Mesenchymal stem cell (in vitro differentiated cells and primary cell): ENCODE measurements at regions not wholly inside any gene's neighbourhood (a gene's known extent, or its start where the extent isn't known, plus 50 kb on each side); places are given as distances from the start of the nearest gene placed in this dataset.

Experiments
- DNase-seq: peaks from one replicate; pipeline ENCODE4 v3.0.0-alpha.2; 2013
- H2AFZ ChIP-seq: one replicate; pipeline ENCODE4 v1.6.1; 2013; ENCODE audit warnings: low read depth, mild to moderate bottlenecking, control low read depth, inconsistent platforms, low read length, moderate library complexity
- H2AK5ac ChIP-seq: 2 replicates; pipeline ENCODE4 v1.6.1; 2013; ENCODE audit warnings: low read length, moderate library complexity, mild to moderate bottlenecking, inconsistent platforms; ENCODE audit not compliant: severe bottlenecking
- H2BK120ac ChIP-seq: one replicate; pipeline ENCODE4 v1.6.1; 2013; ENCODE audit warnings: low read depth, mild to moderate bottlenecking, inconsistent platforms, low read length, moderate library complexity
- H2BK12ac ChIP-seq, 2 experiments: one replicate each; pipeline ENCODE4 v1.6.1; 2013; ENCODE audit warnings: inconsistent platforms in 2 of 2, low read length in 2 of 2, mild to moderate bottlenecking in 2 of 2, moderate library complexity in 2 of 2, control low read depth in 1 of 2
- H2BK15ac ChIP-seq: one replicate; pipeline ENCODE4 v1.6.1; 2013; ENCODE audit warnings: mild to moderate bottlenecking, low read depth, inconsistent platforms; ENCODE audit not compliant: poor library complexity, severe bottlenecking
- H2BK5ac ChIP-seq: 2 replicates; pipeline ENCODE4 v1.6.1; 2013; ENCODE audit warnings: low read depth, mild to moderate bottlenecking, low read length, control low read depth, inconsistent platforms; ENCODE audit not compliant: poor library complexity, severe bottlenecking
- H3K14ac ChIP-seq, 2 experiments: one replicate each; pipeline ENCODE4 v1.6.1; 2013; ENCODE audit warnings: inconsistent platforms in 2 of 2, low read length in 2 of 2, control low read depth in 1 of 2, mild to moderate bottlenecking in 1 of 2, moderate library complexity in 1 of 2
- H3K18ac ChIP-seq, 2 experiments: one replicate each; pipeline ENCODE4 v1.6.1; 2013; ENCODE audit warnings: inconsistent platforms in 2 of 2, low read length in 2 of 2, control low read depth in 1 of 2, low read depth in 1 of 2, mild to moderate bottlenecking in 1 of 2
- H3K23ac ChIP-seq, 2 experiments: one replicate each; pipeline ENCODE4 v1.6.1; 2013; ENCODE audit warnings: inconsistent platforms in 2 of 2, low read length in 2 of 2, mild to moderate bottlenecking in 2 of 2, moderate library complexity in 2 of 2, control low read depth in 1 of 2
- H3K27ac ChIP-seq: 2 replicates; pipeline ENCODE4 v1.5.1; 2013; ENCODE audit warnings: mild to moderate bottlenecking, moderate library complexity, low read length, control low read depth, inconsistent platforms; ENCODE audit not compliant: poor library complexity, severe bottlenecking
- H3K27me3 ChIP-seq, 2 experiments: 2 replicates each; pipeline versions ENCODE4 v1.6.1 to v1.7.0; 2013; ENCODE audit warnings: low read length in 2 of 2, mild to moderate bottlenecking in 2 of 2, moderate library complexity in 2 of 2, control low read depth in 1 of 2, inconsistent platforms in 1 of 2; ENCODE audit not compliant: control insufficient read depth in 1 of 2, insufficient read depth in 1 of 2
- H3K36me3 ChIP-seq, 2 experiments: 2 replicates each; pipeline versions ENCODE4 v1.6.1 to v1.7.0; 2013; ENCODE audit warnings: low read length in 2 of 2, control low read depth in 1 of 2, inconsistent platforms in 1 of 2, low read depth in 1 of 2, mild to moderate bottlenecking in 1 of 2; ENCODE audit not compliant: insufficient read depth in 2 of 2, control insufficient read depth in 1 of 2
- H3K4ac ChIP-seq, 2 experiments: one replicate each; pipeline ENCODE4 v1.6.1; 2013; ENCODE audit warnings: inconsistent platforms in 2 of 2, low read length in 2 of 2, mild to moderate bottlenecking in 2 of 2, moderate library complexity in 2 of 2, control low read depth in 1 of 2, low read depth in 1 of 2
- H3K4me1 ChIP-seq: 2 replicates; pipeline ENCODE4 v1.6.1; 2013; ENCODE audit warnings: low read depth, low read length, control low read depth; ENCODE audit not compliant: control insufficient read depth, insufficient read depth
- H3K4me2 ChIP-seq: 2 replicates; pipeline ENCODE4 v1.6.1; 2013; ENCODE audit warnings: low read length, mild to moderate bottlenecking, inconsistent platforms; ENCODE audit not compliant: poor library complexity, severe bottlenecking
- H3K4me3 ChIP-seq, 2 experiments: 2 replicates each; pipeline versions ENCODE4 v1.5.1 to v1.7.0; 2013; ENCODE audit warnings: low read length in 2 of 2, mild to moderate bottlenecking in 2 of 2, control low read depth in 1 of 2, low read depth in 1 of 2; ENCODE audit not compliant: insufficient read depth in 1 of 2
- H3K79me1 ChIP-seq: replicated peaks from 2 replicates; pipeline ENCODE4 v1.6.1; 2013; ENCODE audit warnings: mild to moderate bottlenecking, control low read depth, low read length, inconsistent platforms; ENCODE audit not compliant: poor library complexity, severe bottlenecking
- H3K9ac ChIP-seq: 2 replicates; pipeline ENCODE4 v1.7.0; 2013; ENCODE audit warnings: mild to moderate bottlenecking, low read length, moderate library complexity
- H3K9me3 ChIP-seq: 2 replicates; pipeline ENCODE4 v1.7.0; 2013; ENCODE audit warnings: mild to moderate bottlenecking, low read length; ENCODE audit not compliant: control insufficient read depth
- H4K8ac ChIP-seq: one replicate; pipeline ENCODE4 v1.6.1; 2013; ENCODE audit warnings: inconsistent platforms, mild to moderate bottlenecking, low read length, moderate library complexity
- H4K91ac ChIP-seq: one replicate; pipeline ENCODE4 v1.6.1; 2013; ENCODE audit warnings: mild to moderate bottlenecking, low read length, inconsistent platforms
- WGBS: methylation state at CpG from one replicate; pipeline ENCODE4 v1.1.7; 2013; ENCODE audit warnings: mixed read lengths; 5-methylcytosine and 5-hydroxymethylcytosine counted together

- Histone ChIP-seq H4K8ac (no peak overlapping the region), H3K4me2 (no peak overlapping the region), H2BK5ac (no peak overlapping the region), H3K9ac (no peak overlapping the region), H3K36me3 (no peaks in the 10 kb centered on the region), H3K14ac (no peak overlapping the region), H3K4me3 (no peak overlapping the region), H2AFZ (no peak overlapping the region), H4K91ac (no peak overlapping the region), H2BK120ac (no peak overlapping the region), H3K18ac (no peak overlapping the region), H3K27ac (no peak overlapping the region), H3K79me1 (no peaks in the 10 kb centered on the region), H3K27me3 (no peaks in the 10 kb centered on the region), H2AK5ac (no peak overlapping the region), H2BK15ac (no peak overlapping the region), H3K4ac (no peak overlapping the region), H3K23ac (no peak overlapping the region), H3K9me3 (no peaks in the 10 kb centered on the region), H2BK12ac (no peak overlapping the region), H3K4me1 (no peaks in the 10 kb centered on the region)
- WGBS: 97% methylated on average over 2 of the region's 2 CpGs
- no peak for DNase-seq
Measured at GRCh38 chr4:66229885-66230284, 559.6 kb upstream of the EPHA5 start.

DNA sequence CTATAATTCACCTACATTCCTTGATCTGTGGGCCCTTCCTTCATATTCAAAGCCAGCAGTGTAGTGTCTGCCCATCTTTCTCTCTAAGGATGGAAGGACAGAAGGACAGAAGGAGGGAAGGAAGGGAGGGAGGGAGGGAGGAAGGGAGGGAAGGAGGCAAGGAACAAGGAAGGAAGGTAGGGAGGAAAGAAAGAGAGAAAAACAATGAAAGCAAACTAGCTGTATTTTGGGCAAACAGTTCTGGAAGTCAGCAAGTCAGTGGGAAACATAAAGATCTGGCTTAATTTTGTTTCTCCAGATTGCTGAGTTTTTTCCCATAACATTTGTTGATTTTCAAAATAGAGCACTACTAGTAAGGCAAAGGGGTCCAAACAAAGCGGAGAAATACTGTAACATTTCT, 555.2 kb upstream of the EPHA5 start:
- H2BK12ac ChIP-seq: no peak overlapping the region

DNA sequence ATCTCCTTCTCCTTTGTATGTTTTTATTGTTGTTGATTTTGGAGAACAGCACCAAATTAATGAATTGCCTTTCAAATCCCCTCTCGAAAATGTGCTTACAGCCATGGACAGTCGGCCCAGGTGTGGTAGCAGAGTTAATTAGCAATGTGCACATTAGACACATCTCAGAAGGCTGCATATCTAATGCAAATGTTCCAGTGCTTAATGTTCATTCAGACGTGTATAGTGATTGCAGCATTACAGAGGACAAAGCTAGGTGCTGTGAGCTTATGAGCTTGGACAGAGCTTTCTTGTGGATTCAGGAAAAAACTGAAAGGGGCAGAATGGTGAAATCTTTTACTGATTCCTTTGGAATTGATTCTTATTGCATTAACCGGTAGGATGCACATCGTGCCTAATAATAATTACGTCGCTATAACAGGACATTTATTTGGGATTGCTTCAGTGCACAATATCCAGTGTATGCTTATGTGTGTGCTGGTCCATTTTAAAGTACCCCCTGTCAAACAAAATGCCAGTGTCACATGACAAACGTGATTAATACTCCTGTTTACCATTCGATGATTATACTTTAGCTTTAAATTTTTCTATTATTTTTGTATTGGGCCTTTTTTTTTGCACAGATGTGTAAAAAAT, 552.9 kb upstream of the EPHA5 start:
- H3K4ac ChIP-seq: no peak overlapping the region
- H3K79me1 ChIP-seq: no peaks in the 10 kb centered on the region
- H3K23ac ChIP-seq: no peak overlapping the region
- H2BK120ac ChIP-seq: no peak overlapping the region
- H2AK5ac ChIP-seq: no peak overlapping the region
- H3K4me3 ChIP-seq: no peak overlapping the region
- no peak overlapping the region for H2AFZ ChIP-seq
- no peak overlapping the region for H2BK12ac ChIP-seq
- H3K4me1 ChIP-seq: no peaks in the 10 kb centered on the region
- 83% methylated on average over 7 of the region's 9 CpGs for WGBS
- H2BK15ac ChIP-seq: no peak overlapping the region
- H3K18ac ChIP-seq: no peak overlapping the region
- no peaks in the 10 kb centered on the region for H3K36me3 ChIP-seq
- no peak overlapping the region for H4K91ac ChIP-seq
- no peaks in the 10 kb centered on the region for H3K9me3 ChIP-seq
- no peak for DNase-seq
- H3K27me3 ChIP-seq: no peaks in the 10 kb centered on the region
- H2BK5ac ChIP-seq: no peak overlapping the region
- H3K9ac ChIP-seq: no peak overlapping the region
- no peak overlapping the region for H4K8ac ChIP-seq
- no peak overlapping the region for H3K4me2 ChIP-seq
- no peak overlapping the region for H3K14ac ChIP-seq
- no peak overlapping the region for H3K27ac ChIP-seq

More for the DNA sequence above, 555.2 kb upstream of the EPHA5 start:
- no peak overlapping the region for H3K18ac ChIP-seq
- H3K23ac ChIP-seq: no peak overlapping the region
- no peaks in the 10 kb centered on the region for H3K79me1 ChIP-seq
- no peak overlapping the region for H4K8ac ChIP-seq
- H2AK5ac ChIP-seq: no peak overlapping the region
- no peak overlapping the region for H2BK120ac ChIP-seq
- no CpG with 5 or more reads among the region's 1 CpG for WGBS
- H3K36me3 ChIP-seq: no peaks in the 10 kb centered on the region
- no peak overlapping the region for H3K4ac ChIP-seq
- no peaks in the 10 kb centered on the region for H3K27me3 ChIP-seq
- no peak overlapping the region for H2AFZ ChIP-seq
- no peaks in the 10 kb centered on the region for H3K4me1 ChIP-seq
- no peak overlapping the region for H2BK15ac ChIP-seq
- H2BK5ac ChIP-seq: no peak overlapping the region
- H3K14ac ChIP-seq: no peak overlapping the region
- no peak overlapping the region for H3K9ac ChIP-seq
- H3K4me3 ChIP-seq: no peak overlapping the region
- no peak overlapping the region for H3K27ac ChIP-seq
- H3K9me3 ChIP-seq: no peaks in the 10 kb centered on the region
- no peak overlapping the region for H3K4me2 ChIP-seq
- H4K91ac ChIP-seq: no peak overlapping the region
- no peak for DNase-seq

- H3K4me1 ChIP-seq: no peaks in the 10 kb centered on the region
- H2BK15ac ChIP-seq: no peak overlapping the region
- DNase-seq: no peak
- H2AK5ac ChIP-seq: no peak overlapping the region
- no peaks in the 10 kb centered on the region for H3K36me3 ChIP-seq
- no peak overlapping the region for H3K4ac ChIP-seq
- no peak overlapping the region for H2BK120ac ChIP-seq
- H3K27ac ChIP-seq: no peak overlapping the region
- H4K8ac ChIP-seq: no peak overlapping the region
- H3K14ac ChIP-seq: no peak overlapping the region
- no peaks in the 10 kb centered on the region for H3K27me3 ChIP-seq
- H3K23ac ChIP-seq: no peak overlapping the region
- 100% methylated on average over 1 of the region's 2 CpGs for WGBS
- peaks cover 6% of the 10 kb centered on the region for H3K9me3 ChIP-seq
- H3K4me3 ChIP-seq: no peak overlapping the region
- no peak overlapping the region for H3K18ac ChIP-seq
- H3K9ac ChIP-seq: no peak overlapping the region
- H3K79me1 ChIP-seq: no peaks in the 10 kb centered on the region
- no peak overlapping the region for H2AFZ ChIP-seq
- H4K91ac ChIP-seq: no peak overlapping the region
- no peak overlapping the region for H3K4me2 ChIP-seq
- no peak overlapping the region for H2BK5ac ChIP-seq
- no peak overlapping the region for H2BK12ac ChIP-seq
Measured at GRCh38 chr4:66219401-66219800, 549.1 kb upstream of the EPHA5 start.
